Common myeloid progenitor, CD34-positive (primary cell): ENCODE measurements at regions not wholly inside any gene's neighbourhood (a gene's known extent, or its start where the extent isn't known, plus 50 kb on each side); places are given as distances from the start of the nearest gene placed in this dataset.
A peak's percentile ranks its signal among the peaks of the same experiment; 100 is the strongest.

Experiments used
- CTCF ChIA-PET: fragments of 350-600 bp; sonication (Branson Sonifier 250); formaldehyde crosslinking; loops from one replicate; lab custom pipeline; 2021; ENCODE audit warnings: antibody characterized with exemption; lab: Charles Lee
- POLR2A ChIA-PET: fragments of 350-600 bp; sonication (Branson Sonifier 250); formaldehyde crosslinking; loops from one replicate; lab custom pipeline; 2021; ENCODE audit warnings: antibody characterized with exemption; lab: Charles Lee
- DNase-seq, 3 donors: peaks; one replicate each; pipeline versions ENCODE4 v3.0.0 to v3.0.0-alpha.2; 2013
- H3K27ac ChIP-seq, 2 experiments: 1 replicate in 1 of 2; 2 replicates in 1 of 2; pipeline ENCODE4 v1.7.0; 2013; ENCODE audit warnings: inconsistent platforms in 2 of 2, low read length in 2 of 2, mild to moderate bottlenecking in 2 of 2, low read depth in 1 of 2, moderate library complexity in 1 of 2; ENCODE audit not compliant: severe bottlenecking in 2 of 2, insufficient read depth in 1 of 2, poor library complexity in 1 of 2
- H3K27me3 ChIP-seq, 5 experiments: replicated peaks in 2 of 5; 1 replicate in 3 of 5; 2 replicates in 2 of 5; pipeline versions ENCODE4 v1.6.1 to v1.7.0; 2013; ENCODE audit warnings: low read length in 4 of 5, mild to moderate bottlenecking in 2 of 5, moderate library complexity in 2 of 5, inconsistent platforms in 1 of 5; ENCODE audit not compliant: insufficient read depth in 5 of 5, control insufficient read depth in 4 of 5
- H3K36me3 ChIP-seq, 4 experiments: 1 replicate in 2 of 4; 2 replicates in 2 of 4; pipeline versions ENCODE4 v1.6.1 to v1.7.0; 2013; ENCODE audit warnings: low read length in 3 of 4, control low read depth in 1 of 4, mild to moderate bottlenecking in 1 of 4; ENCODE audit not compliant: control insufficient read depth in 4 of 4, insufficient read depth in 4 of 4
- H3K4me1 ChIP-seq, 4 experiments: 1 replicate in 3 of 4; 2 replicates in 1 of 4; pipeline versions ENCODE4 v1.6.1 to v1.7.1; 2013; ENCODE audit warnings: low read length in 3 of 4, mild to moderate bottlenecking in 3 of 4, control low read depth in 1 of 4, inconsistent platforms in 1 of 4, moderate library complexity in 1 of 4; ENCODE audit not compliant: control insufficient read depth in 4 of 4, insufficient read depth in 4 of 4; ENCODE audit errors: control extremely low read depth in 1 of 4
- H3K4me3 ChIP-seq, 7 experiments: 1 replicate in 4 of 7; 2 replicates in 3 of 7; pipeline versions ENCODE4 v1.5.1 to v1.7.0; 2013; ENCODE audit warnings: mild to moderate bottlenecking in 7 of 7, low read length in 6 of 7, moderate library complexity in 6 of 7, inconsistent platforms in 2 of 7, low read depth in 2 of 7, control low read depth in 1 of 7; ENCODE audit not compliant: insufficient read depth in 4 of 7, control insufficient read depth in 1 of 7; ENCODE audit errors: extremely low read depth in 1 of 7
- H3K9me3 ChIP-seq, 5 experiments: 1 replicate in 4 of 5; 2 replicates in 1 of 5; pipeline versions ENCODE4 v1.6.1 to v1.7.1; 2013; ENCODE audit warnings: low read length in 4 of 5, mild to moderate bottlenecking in 2 of 5, inconsistent platforms in 1 of 5, low read depth in 1 of 5, moderate library complexity in 1 of 5; ENCODE audit not compliant: control insufficient read depth in 4 of 5, insufficient read depth in 2 of 5; ENCODE audit errors: control extremely low read depth in 1 of 5
- WGBS: methylation state at CpG from one replicate; pipeline ENCODE4 v1.1.5; 2013; ENCODE audit not compliant: insufficient coverage; 5-methylcytosine and 5-hydroxymethylcytosine counted together

- ChIA-PET POLR2A (no interaction called here), CTCF (no interaction called here)
- WGBS = 83% methylated on average over 5 of the region's 5 CpGs
- no peak for DNase-seq
- no peaks in the 10 kb centered on the region for H3K4me1 ChIP-seq
- no peak overlapping the region for H3K4me3 ChIP-seq
- no peaks in the 10 kb centered on the region for H3K27me3 ChIP-seq
- no peaks in the 10 kb centered on the region for H3K36me3 ChIP-seq
- H3K27ac ChIP-seq = no peak overlapping the region
- peaks cover 0 to 2% (median 0%) of the 10 kb centered on the region in 5 experiments for H3K9me3 ChIP-seq
Observed at GRCh38 chr9:74220327-74220726, 276.8 kb upstream of the RORB start.

GRCh38 chr9:74236857-74237256, 260.3 kb upstream of the RORB start:
- peaks cover 2 to 3% (median 2%) of the 10 kb centered on the region in 5 experiments for H3K9me3 ChIP-seq
- H3K4me3 ChIP-seq = no peak overlapping the region
- H3K27ac ChIP-seq = no peak overlapping the region
- CTCF ChIA-PET = no interaction called here
- H3K27me3 ChIP-seq = no peaks in the 10 kb centered on the region
- no peaks in the 10 kb centered on the region for H3K36me3 ChIP-seq
- DNase-seq = no peak
- WGBS = 40% methylated on average over 1 of the region's 2 CpGs
- no peaks in the 10 kb centered on the region for H3K4me1 ChIP-seq
- POLR2A ChIA-PET = no interaction called here

GRCh38 chr9:74245866-74246497, 251.2 kb upstream of the RORB start:
- H3K27me3 ChIP-seq = no peaks in the 10 kb centered on the region
- H3K27ac ChIP-seq = no peak overlapping the region
- DNase-seq = peak in 1 of 3 donors; percentile 0
- 94% methylated on average over 2 of the region's 3 CpGs for WGBS
- POLR2A ChIA-PET = no interaction called here
- H3K9me3 ChIP-seq = peaks cover 0 to 7% (median 0%) of the 10 kb centered on the region in 5 experiments
- CTCF ChIA-PET = no interaction called here
- H3K4me1 ChIP-seq = no peaks in the 10 kb centered on the region
- no peak overlapping the region for H3K4me3 ChIP-seq
- no peaks in the 10 kb centered on the region for H3K36me3 ChIP-seq

GRCh38 chr9:74255489-74255984, 241.6 kb upstream of the RORB start:
- no peak overlapping the region for H3K4me3 ChIP-seq
- no peak for DNase-seq
- H3K27ac ChIP-seq = no peak overlapping the region
- WGBS = 50% methylated on average over 2 of the region's 4 CpGs
- ChIA-PET CTCF (no interaction called here), POLR2A (no interaction called here)
- H3K9me3 ChIP-seq = no peaks in the 10 kb centered on the region
- no peaks in the 10 kb centered on the region for H3K4me1 ChIP-seq
- no peaks in the 10 kb centered on the region for H3K27me3 ChIP-seq
- no peaks in the 10 kb centered on the region for H3K36me3 ChIP-seq

GRCh38 chr9:74275872-74276508, 221.1 kb upstream of the RORB start:
- H3K27me3 ChIP-seq = no peaks in the 10 kb centered on the region
- no peak overlapping the region for H3K27ac ChIP-seq
- no peaks in the 10 kb centered on the region for H3K4me1 ChIP-seq
- POLR2A ChIA-PET = no interaction called here
- H3K36me3 ChIP-seq = no peaks in the 10 kb centered on the region
- H3K9me3 ChIP-seq = peaks cover 0 to 3% (median 0%) of the 10 kb centered on the region in 5 experiments
- CTCF ChIA-PET = no interaction called here
- 94% methylated on average over 32 of the region's 41 CpGs for WGBS
- H3K4me3 ChIP-seq = no peak overlapping the region
- DNase-seq = no peak

- Histone ChIP-seq H3K27ac (no peak overlapping the region), H3K36me3 (no peaks in the 10 kb centered on the region), H3K9me3 (peaks cover 0 to 3% (median 0%) of the 10 kb centered on the region in 5 experiments), H3K4me1 (peaks cover 0 to 2% (median under 1%) of the 10 kb centered on the region in 4 experiments), H3K27me3 (no peaks in the 10 kb centered on the region), H3K4me3 (no peak overlapping the region)
- CTCF ChIA-PET = no interaction called here
- 50% methylated on average over 1 of the region's 3 CpGs for WGBS
- POLR2A ChIA-PET = no interaction called here
- peak in 2 of 3 donors; percentile 60 to 68 for DNase-seq
Observed at GRCh38 chr9:74277532-74277931, 219.6 kb upstream of the RORB start.

GRCh38 chr9:74281674-74282073, 215.5 kb upstream of the RORB start:
- Histone ChIP-seq H3K9me3 (no peaks in the 10 kb centered on the region), H3K27ac (no peak overlapping the region), H3K27me3 (no peaks in the 10 kb centered on the region), H3K4me1 (peaks cover 0 to 7% (median 3%) of the 10 kb centered on the region in 4 experiments), H3K36me3 (no peaks in the 10 kb centered on the region), H3K4me3 (no peak overlapping the region)
- DNase-seq = peak in 2 of 3 donors; percentile 3 to 17
- POLR2A ChIA-PET = no interaction called here
- 100% methylated on average over 1 of the region's 1 CpG for WGBS
- CTCF ChIA-PET = interaction anchor here (1.6 kb wide), 1 partner anchor 98 kb away, joined by 7 read pairs; no protein-coding TSS in a partner anchor
